Right forelimb (tissue), 1 donor: ENCODE measurements at regions not wholly inside any gene's neighbourhood (a gene's known extent, or its start where the extent isn't known, plus 50 kb on each side); places are given as distances from the start of the nearest gene placed in this dataset.
"Not testable (repeated sequence)": the region's sequence is repeated elsewhere in the genome, so short reads cannot be mapped to it uniquely, and the experiment has no call there.

Experiments
- DNase-seq: peaks from one replicate; pipeline ENCODE4 v3.0.0-alpha.2; 2018

DNA sequence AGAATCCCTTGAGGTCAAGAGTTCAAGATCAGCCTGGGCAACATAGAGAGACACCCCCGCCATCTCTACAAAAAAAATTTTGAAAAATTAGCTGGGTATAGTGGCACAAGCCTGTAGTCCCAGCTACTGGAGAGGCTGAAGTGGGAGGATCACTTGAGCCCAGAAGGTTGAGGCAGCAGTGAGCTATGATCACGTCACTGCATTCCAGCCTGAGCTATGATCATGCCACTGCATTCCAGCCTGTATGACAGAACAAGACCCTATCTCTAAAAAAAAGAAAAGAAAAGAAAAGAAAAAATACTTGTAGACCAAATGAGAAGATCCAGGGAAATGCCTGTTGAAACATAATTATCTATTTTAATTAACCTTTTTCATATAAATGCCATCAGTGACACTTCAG, 93.8 kb upstream of the MDM1 start:
- no peak for DNase-seq

DNA sequence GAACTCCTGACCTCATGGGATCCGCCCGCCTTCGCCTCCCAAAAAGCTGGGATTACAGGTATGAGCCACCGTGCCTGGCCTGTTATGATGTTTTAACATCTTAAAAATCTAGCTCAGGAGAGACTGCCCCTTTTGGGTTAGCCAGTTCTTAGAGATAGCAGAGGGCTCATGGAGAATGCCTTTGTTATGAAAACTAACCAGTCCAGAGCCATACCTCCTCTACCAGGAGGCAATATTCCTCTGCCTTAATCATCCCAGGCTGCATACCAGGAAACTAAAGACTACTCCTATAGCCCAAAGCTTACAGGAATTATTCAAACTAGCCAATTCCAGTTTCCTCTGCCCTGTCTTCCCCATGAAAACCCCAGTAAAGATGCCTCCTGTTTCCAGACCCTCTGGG, 96.0 kb upstream of the MDM1 start:
- DNase-seq: no peak

DNA sequence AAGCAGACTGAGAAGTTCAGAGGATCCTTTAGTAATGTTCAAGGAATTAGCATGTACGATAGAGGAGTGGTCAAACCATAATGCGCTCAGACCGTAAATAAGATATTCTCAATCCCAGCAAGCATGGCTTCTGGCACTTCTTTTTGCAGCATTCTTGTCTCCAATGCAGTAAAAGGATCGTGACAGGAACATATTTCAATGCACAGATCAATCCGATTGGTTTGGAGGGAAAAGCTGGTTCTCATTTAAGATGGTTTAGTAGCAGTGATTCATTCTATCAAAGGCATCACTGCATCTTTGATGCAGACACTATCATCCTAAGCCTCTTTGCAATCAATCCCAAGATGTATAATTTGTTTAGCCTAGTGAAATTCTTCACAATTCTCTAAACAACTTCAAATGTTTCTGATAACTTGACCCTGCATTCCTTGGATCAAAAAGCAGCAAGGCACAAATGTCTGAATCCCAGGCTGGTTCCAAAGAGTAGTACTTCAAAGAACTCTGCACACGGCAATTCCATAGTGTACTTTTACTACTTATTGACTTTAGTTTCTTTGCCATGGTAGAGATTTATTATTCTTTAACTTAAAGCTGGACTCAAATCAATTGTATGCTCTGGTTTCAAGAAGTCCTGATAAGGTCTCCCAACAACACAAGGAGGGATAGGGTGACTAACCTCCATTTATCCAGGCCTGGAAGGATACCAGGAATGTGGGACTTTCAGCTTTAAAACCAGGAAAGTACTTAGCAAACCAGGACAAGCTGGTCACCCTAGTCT, 96.8 kb upstream of the MDM1 start:
- DNase-seq: no peak

- DNase-seq: no peak
Measured at GRCh38 chr12:68429696-68430095, 97.5 kb upstream of the MDM1 start.

GRCh38 chr12:68431786-68432185, 99.6 kb upstream of the MDM1 start:
- no peak for DNase-seq

DNA sequence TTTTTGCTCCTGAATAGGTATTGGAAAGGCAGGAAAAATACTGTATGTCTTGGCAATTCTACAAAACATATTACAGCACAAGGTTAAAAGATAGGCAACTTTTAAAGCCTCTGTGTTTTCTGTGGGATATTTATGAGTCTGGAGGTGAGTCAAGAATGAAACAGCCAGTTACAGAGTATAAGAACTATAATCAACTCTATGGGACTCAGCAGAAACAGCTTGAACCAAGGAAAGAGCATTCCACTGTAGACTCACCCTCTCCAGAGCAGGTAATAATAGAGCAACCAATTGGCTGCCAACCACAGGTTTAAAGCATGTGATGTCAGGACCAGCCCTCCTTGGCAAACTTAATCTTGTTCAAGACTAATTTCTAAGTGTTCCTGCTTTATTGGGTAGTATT, 100.5 kb upstream of the MDM1 start:
- no peak for DNase-seq

DNA sequence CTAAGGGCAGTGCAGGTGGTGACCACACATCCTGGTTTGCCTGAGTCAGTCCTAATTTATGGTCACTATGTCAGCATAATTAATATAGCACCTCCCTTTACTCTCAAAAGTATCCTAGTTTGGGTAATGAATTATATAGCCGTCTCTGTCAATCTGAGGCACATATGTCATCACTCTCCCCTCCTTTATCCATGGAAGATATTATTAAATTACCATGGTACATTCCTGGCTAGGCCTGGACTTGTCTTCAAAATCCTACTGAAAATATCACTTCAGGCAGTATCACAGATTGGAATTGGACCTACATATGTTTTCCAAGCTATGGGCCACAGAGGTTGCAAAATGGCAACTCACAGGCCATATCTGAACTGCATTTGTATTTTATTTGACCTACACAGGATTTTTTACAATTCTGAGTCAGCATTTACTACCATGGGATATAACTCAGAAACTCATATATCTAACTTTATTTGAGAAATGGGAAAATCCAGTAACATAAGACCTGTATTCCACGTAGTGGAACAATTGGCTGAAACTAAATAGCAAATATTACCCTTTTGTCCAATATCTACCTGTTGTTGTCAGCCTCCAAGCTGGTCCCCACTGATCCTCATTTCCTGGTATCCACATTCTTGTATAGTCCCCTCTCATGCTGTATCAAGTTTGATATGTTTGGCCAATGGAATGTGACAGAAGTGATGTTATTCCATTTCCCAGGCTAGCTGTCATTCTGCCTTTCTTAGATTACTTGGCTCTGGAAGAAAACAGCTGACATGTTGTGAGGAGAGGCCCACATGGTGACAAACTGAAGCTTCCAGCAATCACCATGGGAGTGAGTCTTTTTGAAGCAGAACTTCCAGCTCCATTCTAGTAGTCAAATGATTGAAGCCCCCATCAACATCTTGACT, 102.5 kb upstream of the MDM1 start:
- no peak for DNase-seq

DNA sequence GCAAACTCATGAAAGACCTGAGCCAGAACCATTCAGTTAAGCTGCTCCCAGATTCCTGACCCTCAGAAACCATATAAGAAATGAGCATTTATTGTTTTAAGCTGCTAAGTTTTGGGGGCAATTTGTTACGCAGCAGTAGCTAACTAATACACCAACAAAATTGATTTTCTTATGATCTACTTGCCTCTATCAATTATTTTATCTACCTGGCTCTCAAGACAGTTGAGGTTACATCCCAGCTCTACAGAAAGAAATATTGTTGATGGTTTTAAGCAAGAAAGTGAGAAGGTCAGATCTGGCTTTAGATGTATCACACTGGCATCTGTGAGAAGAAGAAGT, 103.1 kb upstream of the MDM1 start:
- DNase-seq: no peak

DNA sequence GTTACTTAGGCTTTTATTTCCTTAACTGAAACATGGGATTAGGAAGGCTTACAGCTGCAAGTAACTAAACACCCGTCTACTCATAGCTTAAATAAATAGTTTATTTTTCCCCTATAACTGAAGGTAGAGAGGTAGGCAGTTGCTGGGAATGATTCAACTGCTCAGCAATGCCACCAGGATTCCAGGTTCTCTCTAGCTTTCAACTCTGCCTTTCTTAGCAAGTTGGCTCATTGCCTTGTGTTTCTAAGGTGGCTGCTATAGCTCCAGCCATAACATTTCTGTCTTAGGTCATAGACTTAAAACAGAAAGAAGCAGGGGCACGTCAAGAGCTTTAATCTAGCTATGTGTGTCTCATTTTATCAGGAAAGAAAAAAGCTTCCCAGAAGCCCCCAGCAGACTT, 103.7 kb upstream of the MDM1 start:
- no peak for DNase-seq

DNA sequence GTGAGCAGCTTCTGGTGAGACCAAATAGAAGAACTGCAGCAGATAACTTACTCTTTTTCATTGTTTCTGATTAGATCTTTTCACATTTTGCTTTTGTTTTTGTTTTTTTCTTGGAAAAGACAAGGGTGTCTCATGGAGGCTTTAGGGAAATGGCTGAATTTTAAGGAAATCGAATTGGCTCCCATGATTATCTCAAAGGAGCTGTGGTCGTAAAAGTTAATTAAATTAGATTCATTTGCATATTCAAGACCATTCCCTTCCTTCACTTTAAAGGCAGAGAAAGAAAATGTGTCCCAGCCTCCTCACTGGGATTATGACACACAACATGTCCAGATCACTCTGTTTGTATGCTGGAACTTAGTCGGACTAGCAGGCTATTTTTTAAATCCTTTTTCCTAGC, 106.4 kb upstream of the MDM1 start:
- no peak for DNase-seq

GRCh38 chr12:68439368-68440045, 107.3 kb upstream of the MDM1 start:
- no peak for DNase-seq

- no peak for DNase-seq
Measured at GRCh38 chr12:68440068-68440581, 108.0 kb upstream of the MDM1 start.

DNA sequence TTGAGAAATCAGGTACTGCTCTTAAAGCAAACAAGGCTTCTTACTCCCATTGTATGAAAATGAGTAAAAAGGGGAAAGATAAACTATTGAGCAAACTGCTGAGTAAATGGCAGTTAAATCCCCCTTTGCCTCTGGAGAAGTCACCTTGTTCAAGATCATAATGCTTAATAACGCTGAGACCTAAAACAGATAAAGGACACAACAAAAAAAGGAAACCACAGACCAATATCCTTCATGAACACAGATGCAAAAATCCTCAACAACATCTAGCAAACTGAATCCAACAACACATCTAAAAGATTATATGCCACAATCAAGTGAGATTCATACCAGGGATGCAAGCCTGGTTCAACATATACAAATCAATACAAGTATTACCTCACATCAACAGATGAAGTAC, 109.0 kb upstream of the MDM1 start:
- no peak for DNase-seq

DNA sequence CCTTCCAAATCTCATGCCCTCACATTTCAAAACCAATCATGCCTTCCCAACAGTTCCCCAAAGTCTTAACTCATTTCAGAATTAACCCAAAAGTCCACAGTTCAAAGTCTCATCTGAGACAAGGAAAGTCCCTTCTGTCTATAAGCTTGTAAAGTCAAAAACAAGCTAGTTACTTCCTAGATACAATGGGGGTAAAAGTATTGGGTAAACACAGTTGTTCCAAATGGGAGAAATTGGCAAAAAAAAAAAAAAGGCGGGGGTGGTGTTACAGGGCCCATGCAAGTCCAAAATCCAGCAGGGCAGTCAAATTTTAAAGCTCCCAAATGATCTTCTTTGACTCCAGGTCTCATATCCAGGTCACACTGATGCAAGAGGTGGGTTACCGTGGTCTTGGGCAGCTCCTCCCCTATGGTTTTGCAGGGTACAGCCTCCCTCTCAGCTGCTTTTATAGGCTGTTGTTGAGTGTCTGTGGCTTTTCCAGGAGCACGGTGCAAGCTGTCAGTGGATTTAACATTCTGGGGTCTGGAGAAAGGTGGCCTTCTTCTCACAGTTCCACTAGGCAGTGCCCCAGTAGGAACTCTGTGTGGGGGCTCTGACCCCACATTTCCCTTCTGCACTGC, 110.3 kb upstream of the MDM1 start:
- not testable (repeated sequence) for DNase-seq

- DNase-seq: not testable (repeated sequence)
Measured at GRCh38 chr12:68443695-68444094, 111.5 kb upstream of the MDM1 start.

DNA sequence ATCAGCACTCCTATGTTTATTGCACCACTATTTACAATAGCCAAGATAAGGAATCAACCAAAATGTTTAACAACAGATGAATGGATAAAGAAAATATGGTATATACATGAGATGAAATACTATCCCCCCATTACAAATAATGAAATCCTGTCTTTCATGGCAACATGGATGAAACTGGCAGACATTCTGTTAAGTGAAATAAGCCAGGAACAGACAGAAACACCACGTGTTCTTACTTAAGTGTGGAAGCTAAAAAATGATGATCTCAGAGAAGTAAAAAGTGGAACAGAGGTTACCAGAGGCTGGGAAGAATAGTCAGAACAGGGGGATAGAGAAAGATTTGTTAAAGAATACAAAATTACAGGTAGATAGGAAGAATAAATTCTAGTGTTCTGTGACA, 113.7 kb upstream of the MDM1 start:
- DNase-seq: no peak

DNA sequence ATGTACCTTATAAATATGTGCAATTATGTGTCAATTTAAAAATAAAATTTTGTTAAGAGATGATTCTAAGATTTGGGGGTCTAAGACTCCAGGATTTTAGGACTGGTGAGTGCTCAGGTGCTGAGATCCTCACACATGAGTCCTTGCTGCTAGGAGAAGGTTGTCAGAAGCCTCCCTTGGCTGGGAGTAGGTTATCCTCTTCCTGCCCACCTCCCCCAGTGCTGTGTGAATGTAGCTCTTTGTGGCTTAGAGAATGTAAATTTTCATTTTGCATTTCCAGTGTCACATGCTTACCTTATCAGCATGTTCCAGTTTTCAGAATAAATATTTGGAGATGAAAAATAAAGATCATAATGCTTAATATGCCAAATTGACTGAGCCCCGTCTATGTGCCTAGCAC, 114.2 kb upstream of the MDM1 start:
- no peak for DNase-seq

DNA sequence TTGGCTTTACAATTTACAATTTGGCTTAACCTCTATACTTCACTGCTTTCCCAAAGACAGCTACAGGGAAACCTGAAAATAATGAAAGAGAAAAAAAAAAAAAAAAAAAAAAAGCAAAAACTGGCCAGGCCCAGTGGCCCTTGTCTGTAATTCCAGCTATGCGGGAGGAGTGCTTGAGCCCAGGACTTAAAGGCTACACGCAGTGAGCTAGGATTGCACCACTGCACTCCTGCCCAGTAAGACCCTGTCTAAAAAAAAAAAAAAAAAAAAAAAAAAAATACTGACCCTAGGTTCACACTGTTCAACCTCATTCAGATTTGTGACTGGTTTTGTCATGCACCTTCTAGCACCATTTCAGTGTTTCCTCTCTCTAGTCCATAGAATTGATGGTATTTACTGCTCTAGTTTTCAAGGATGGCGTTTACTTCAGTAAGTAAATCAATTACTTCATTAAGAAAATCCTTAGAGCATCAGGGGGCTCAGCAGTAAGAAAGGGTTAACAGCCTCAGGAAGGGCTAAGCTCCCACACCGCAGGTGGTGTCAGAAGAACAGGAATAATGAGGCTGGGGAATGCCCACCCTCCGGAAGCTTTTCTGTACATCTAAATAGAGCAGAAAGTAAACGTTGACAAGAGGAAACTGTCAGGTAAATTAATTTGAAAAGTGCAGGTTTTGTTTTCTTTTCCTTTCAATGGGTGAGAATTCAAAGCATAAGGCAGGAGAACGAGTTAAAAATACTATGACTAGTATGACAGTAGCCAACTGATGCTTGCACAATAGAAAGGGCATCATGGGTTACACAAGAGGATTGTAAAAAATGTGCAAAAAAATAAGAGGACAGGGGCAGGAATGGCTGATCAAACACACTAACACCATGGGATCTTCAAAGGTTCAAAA, 115.0 kb upstream of the MDM1 start:
- DNase-seq: no peak

- no peak for DNase-seq
Measured at GRCh38 chr12:68447797-68448260, 115.7 kb upstream of the MDM1 start.

- no peak for DNase-seq
Measured at GRCh38 chr12:68449196-68449595, 117.0 kb upstream of the MDM1 start.

DNA sequence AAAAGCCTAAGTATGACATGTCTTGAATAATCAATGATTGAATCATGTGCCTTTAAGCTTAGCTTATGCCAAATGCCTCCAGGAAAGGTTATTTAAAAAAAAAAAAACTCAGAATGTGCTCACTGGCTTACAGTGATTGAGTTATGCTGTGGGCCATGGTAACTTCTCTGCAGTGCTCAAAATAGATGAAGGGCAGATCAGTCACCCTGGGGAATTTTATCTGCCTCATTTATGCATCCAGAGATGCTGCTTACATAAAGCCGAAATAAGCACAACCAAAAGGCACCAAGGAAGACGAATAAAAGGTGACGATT, 118.7 kb upstream of the MDM1 start:
- DNase-seq: no peak
